DOHH2 (cell line): ENCODE measurements at regions not wholly inside any gene's neighbourhood (a gene's known extent, or its start where the extent isn't known, plus 50 kb on each side); places are given as distances from the start of the nearest gene placed in this dataset.

Source experiments
- CTCF ChIP-seq: fragments of 200-600 bp; sonication (generic); IDR thresholded peaks from one replicate; pipeline ENCODE4 v1.5.1; 2014; ENCODE audit warnings: antibody characterized with exemption, mild to moderate bottlenecking, low read depth, low read length; ENCODE audit not compliant: poor library complexity, severe bottlenecking
- EZH2phosphoT487 ChIP-seq: fragments of 200-600 bp; sonication (generic); IDR thresholded peaks from 2 replicates; pipeline ENCODE4 v1.6.1; 2017; ENCODE audit warnings: borderline replicate concordance, mild to moderate bottlenecking, antibody characterized with exemption, low read length, moderate library complexity, mixed read lengths

GRCh38 chr9:6109571-6109970, 94.1 kb upstream of the RANBP6 start:
- TF ChIP-seq CTCF, result no peak
- no peak for TF ChIP-seq EZH2phosphoT487
